Effector memory CD8-positive, alpha-beta T cell (primary cell): ENCODE measurements at regions not wholly inside any gene's neighbourhood (a gene's known extent, or its start where the extent isn't known, plus 50 kb on each side); places are given as distances from the start of the nearest gene placed in this dataset.
"Not testable (repeated sequence)": the region's sequence is repeated elsewhere in the genome, so short reads cannot be mapped to it uniquely, and the experiment has no call there.

ENCODE experiments used
- ATAC-seq: fragments of 150-1000 bp; cut with Tn5 transposase; replicated peaks from 2 replicates; pipeline ENCODE4 v1.10.0; 2021; ENCODE audit warnings: mild to moderate bottlenecking, moderate library complexity
- DNase-seq, 3 experiments: peaks; one replicate each; pipeline ENCODE4 v3.0.0; 2021
- H3K27ac Mint-ChIP-seq, 2 donors: one replicate each; pipeline ENCODE4 v1.8.0; 2022; ENCODE audit warnings: mild to moderate bottlenecking in 2 of 2, mixed read lengths in 2 of 2, moderate library complexity in 2 of 2
- H3K27me3 Mint-ChIP-seq, 2 donors: one replicate each; pipeline ENCODE4 v1.8.0; 2022; ENCODE audit warnings: mixed read lengths in 2 of 2
- H3K36me3 Mint-ChIP-seq: one replicate; pipeline ENCODE4 v1.8.0; 2022; ENCODE audit warnings: mild to moderate bottlenecking, moderate library complexity, mixed read lengths; ENCODE audit not compliant: insufficient read depth
- H3K4me1 Mint-ChIP-seq, 2 donors: one replicate each; pipeline ENCODE4 v1.8.0; 2022; ENCODE audit warnings: low read depth in 2 of 2, mixed read lengths in 2 of 2
- H3K4me3 Mint-ChIP-seq, 2 donors: one replicate each; pipeline ENCODE4 v1.8.0; 2022; ENCODE audit warnings: mild to moderate bottlenecking in 2 of 2, mixed read lengths in 2 of 2, moderate library complexity in 2 of 2
- H3K9me3 Mint-ChIP-seq, 2 donors: one replicate each; pipeline ENCODE4 v1.8.0; 2022; ENCODE audit warnings: mixed read lengths in 2 of 2

- no peak overlapping the region for H3K4me3 Mint-ChIP-seq
- H3K27me3 Mint-ChIP-seq: no peaks in the 10 kb centered on the region
- H3K27ac Mint-ChIP-seq: no peak overlapping the region
- H3K4me1 Mint-ChIP-seq: no peaks in the 10 kb centered on the region
- H3K36me3 Mint-ChIP-seq: no peaks in the 10 kb centered on the region
- DNase-seq (no peak), ATAC-seq (no peak)
- peaks cover 6 to 8% of the 10 kb centered on the region in 2 donors for H3K9me3 Mint-ChIP-seq
These were observed 391.7 kb downstream of the TFEC start for GRCh38 chr7:115638853-115639252.

GRCh38 chr7:115637128-115637527 lies 393.4 kb downstream of the TFEC start:
- Mint-ChIP-seq H3K9me3 (peaks cover 0 to 8% of the 10 kb centered on the region in 2 donors), H3K4me3 (no peak overlapping the region), H3K4me1 (no peaks in the 10 kb centered on the region), H3K27me3 (no peaks in the 10 kb centered on the region), H3K36me3 (no peaks in the 10 kb centered on the region), H3K27ac (no peak overlapping the region)
- ATAC-seq: no peak
- no peak for DNase-seq

GRCh38 chr7:115635876-115636275 lies 394.7 kb downstream of the TFEC start:
- Mint-ChIP-seq H3K4me1 (no peaks in the 10 kb centered on the region), H3K36me3 (no peaks in the 10 kb centered on the region), H3K9me3 (peaks cover 0 to 5% of the 10 kb centered on the region in 2 donors), H3K27me3 (no peaks in the 10 kb centered on the region), H3K4me3 (no peak overlapping the region), H3K27ac (no peak overlapping the region)
- ATAC-seq: no peak
- no peak for DNase-seq

- H3K4me3 Mint-ChIP-seq: no peak overlapping the region
- H3K27ac Mint-ChIP-seq: no peak overlapping the region
- no peaks in the 10 kb centered on the region for H3K4me1 Mint-ChIP-seq
- DNase-seq: no peak
- ATAC-seq: no peak
- peaks cover 0 to 5% of the 10 kb centered on the region in 2 donors for H3K9me3 Mint-ChIP-seq
- no peaks in the 10 kb centered on the region for H3K27me3 Mint-ChIP-seq
- H3K36me3 Mint-ChIP-seq: no peaks in the 10 kb centered on the region
These were observed 395.2 kb downstream of the TFEC start for GRCh38 chr7:115635376-115635775.

GRCh38 chr7:115634633-115635032 lies 395.9 kb downstream of the TFEC start:
- no peak for ATAC-seq
- Mint-ChIP-seq H3K4me3 (no peak overlapping the region), H3K27ac (no peak overlapping the region), H3K9me3 (peaks cover 0 to 3% of the 10 kb centered on the region in 2 donors), H3K27me3 (no peaks in the 10 kb centered on the region), H3K36me3 (no peaks in the 10 kb centered on the region), H3K4me1 (no peaks in the 10 kb centered on the region)
- no peak for DNase-seq

- no peak for DNase-seq
- ATAC-seq: no peak
- Mint-ChIP-seq H3K4me3 (no peak overlapping the region), H3K9me3 (peaks cover 0 to 3% of the 10 kb centered on the region in 2 donors), H3K36me3 (no peaks in the 10 kb centered on the region), H3K4me1 (no peaks in the 10 kb centered on the region), H3K27me3 (no peaks in the 10 kb centered on the region), H3K27ac (no peak overlapping the region)
These were observed 397.9 kb downstream of the TFEC start for GRCh38 chr7:115632636-115633035.

- Mint-ChIP-seq H3K4me3 (no peak overlapping the region), H3K4me1 (no peaks in the 10 kb centered on the region), H3K36me3 (no peaks in the 10 kb centered on the region), H3K9me3 (no peaks in the 10 kb centered on the region), H3K27me3 (no peaks in the 10 kb centered on the region), H3K27ac (no peak overlapping the region)
- no peak for ATAC-seq
- no peak for DNase-seq
These were observed 398.8 kb downstream of the TFEC start for GRCh38 chr7:115631782-115632181.

GRCh38 chr7:115630049-115630448 lies 400.5 kb downstream of the TFEC start:
- H3K9me3 Mint-ChIP-seq: no peaks in the 10 kb centered on the region
- DNase-seq (no peak), ATAC-seq (no peak)
- H3K4me1 Mint-ChIP-seq: no peaks in the 10 kb centered on the region
- H3K4me3 Mint-ChIP-seq: no peak overlapping the region
- no peaks in the 10 kb centered on the region for H3K36me3 Mint-ChIP-seq
- H3K27me3 Mint-ChIP-seq: peaks cover 0 to 9% of the 10 kb centered on the region in 2 donors
- H3K27ac Mint-ChIP-seq: no peak overlapping the region

- no peaks in the 10 kb centered on the region for H3K27me3 Mint-ChIP-seq
- H3K27ac Mint-ChIP-seq: no peak overlapping the region
- H3K36me3 Mint-ChIP-seq: no peaks in the 10 kb centered on the region
- ATAC-seq (no peak), DNase-seq (no peak)
- H3K4me3 Mint-ChIP-seq: no peak overlapping the region
- peaks cover 0 to 3% of the 10 kb centered on the region in 2 donors for H3K9me3 Mint-ChIP-seq
- H3K4me1 Mint-ChIP-seq: no peaks in the 10 kb centered on the region
These were observed 411.9 kb downstream of the TFEC start for GRCh38 chr7:115618676-115619075.

- Mint-ChIP-seq H3K4me1 (no peaks in the 10 kb centered on the region), H3K27ac (no peak overlapping the region), H3K27me3 (no peaks in the 10 kb centered on the region), H3K36me3 (no peaks in the 10 kb centered on the region), H3K4me3 (no peak overlapping the region), H3K9me3 (peaks cover 0 to 3% of the 10 kb centered on the region in 2 donors)
- DNase-seq: no peak
- no peak for ATAC-seq
These were observed 416.7 kb downstream of the TFEC start for GRCh38 chr7:115613836-115614235.

- H3K27ac Mint-ChIP-seq: no peak overlapping the region
- DNase-seq (no peak), ATAC-seq (no peak)
- H3K4me3 Mint-ChIP-seq: no peak overlapping the region
- H3K9me3 Mint-ChIP-seq: no peaks in the 10 kb centered on the region
- H3K27me3 Mint-ChIP-seq: no peaks in the 10 kb centered on the region
- peaks cover 0 to 4% of the 10 kb centered on the region in 2 donors for H3K4me1 Mint-ChIP-seq
- H3K36me3 Mint-ChIP-seq: no peaks in the 10 kb centered on the region
These were observed 427.1 kb downstream of the TFEC start for GRCh38 chr7:115603416-115603815.

- Mint-ChIP-seq H3K27me3 (no peaks in the 10 kb centered on the region), H3K27ac (no peak overlapping the region), H3K4me1 (no peaks in the 10 kb centered on the region), H3K9me3 (peaks cover 0 to 9% of the 10 kb centered on the region in 2 donors), H3K36me3 (no peaks in the 10 kb centered on the region), H3K4me3 (no peak overlapping the region)
- ATAC-seq (no peak), DNase-seq (no peak)
These were observed 430.4 kb downstream of the TFEC start for GRCh38 chr7:115600207-115600606.

- not testable (repeated sequence) for ATAC-seq, DNase-seq, H3K9me3 Mint-ChIP-seq, H3K36me3 Mint-ChIP-seq, H3K4me1 Mint-ChIP-seq, H3K4me3 Mint-ChIP-seq, H3K27me3 Mint-ChIP-seq, H3K27ac Mint-ChIP-seq
These were observed 431.4 kb downstream of the TFEC start for GRCh38 chr7:115599184-115599583.

GRCh38 chr7:115597220-115597619 lies 433.3 kb downstream of the TFEC start:
- ATAC-seq, DNase-seq, H3K4me1 Mint-ChIP-seq, H3K27me3 Mint-ChIP-seq, H3K9me3 Mint-ChIP-seq, H3K36me3 Mint-ChIP-seq, H3K4me3 Mint-ChIP-seq, H3K27ac Mint-ChIP-seq: not testable (repeated sequence)

- Mint-ChIP-seq H3K9me3 (peaks cover 7 to 14% of the 10 kb centered on the region in 2 donors), H3K36me3 (no peaks in the 10 kb centered on the region), H3K4me3 (no peak overlapping the region), H3K27me3 (no peaks in the 10 kb centered on the region), H3K27ac (no peak overlapping the region), H3K4me1 (no peaks in the 10 kb centered on the region)
- no peak for ATAC-seq
- no peak for DNase-seq
These were observed 437.5 kb downstream of the TFEC start for GRCh38 chr7:115593111-115593510.
